Mammary epithelial cell (primary cell): ENCODE measurements at regions not wholly inside any gene's neighbourhood (a gene's known extent, or its start where the extent isn't known, plus 50 kb on each side); places are given as distances from the start of the nearest gene placed in this dataset.

Experiments used
- EZH2 ChIP-seq: IDR thresholded peaks from 2 replicates; pipeline ENCODE4 v1.6.1; 2012; ENCODE audit warnings: low read length, inconsistent platforms, borderline replicate concordance
- TF ChIP-seq, protein P1 (sequence below), 2 donors: IDR thresholded peaks in 1 of 2; conservative IDR thresholded peaks in 1 of 2; 2 replicates each; pipeline ENCODE4 v1.5.1; 2011 to 2012; ENCODE audit warnings: inconsistent platforms in 2 of 2, low read length in 2 of 2, mild to moderate bottlenecking in 2 of 2, control low read depth in 1 of 2, low read depth in 1 of 2; ENCODE audit not compliant: insufficient read depth in 1 of 2; ENCODE audit errors: extremely low read depth in 1 of 2

DNA sequence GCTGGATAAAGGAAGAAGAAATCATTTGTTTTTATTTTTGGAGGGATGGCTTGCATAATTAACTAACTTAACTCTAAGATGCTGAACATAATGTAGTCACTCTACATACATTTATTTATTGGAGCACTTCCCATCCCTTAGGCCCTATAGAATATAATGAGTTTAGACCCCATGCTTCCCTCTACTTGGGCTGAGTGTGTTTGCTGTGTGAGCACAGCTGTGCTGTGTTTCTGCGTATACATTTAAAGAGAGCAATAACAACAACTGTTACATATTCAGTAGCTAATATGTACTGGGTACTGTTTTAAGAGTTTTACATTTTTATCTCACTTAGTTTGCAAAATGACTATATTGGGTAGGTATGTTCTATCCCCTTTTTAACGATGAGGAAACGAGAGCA, 736.6 kb upstream of the NRSN1 start:
- TF ChIP-seq, protein P1, sequence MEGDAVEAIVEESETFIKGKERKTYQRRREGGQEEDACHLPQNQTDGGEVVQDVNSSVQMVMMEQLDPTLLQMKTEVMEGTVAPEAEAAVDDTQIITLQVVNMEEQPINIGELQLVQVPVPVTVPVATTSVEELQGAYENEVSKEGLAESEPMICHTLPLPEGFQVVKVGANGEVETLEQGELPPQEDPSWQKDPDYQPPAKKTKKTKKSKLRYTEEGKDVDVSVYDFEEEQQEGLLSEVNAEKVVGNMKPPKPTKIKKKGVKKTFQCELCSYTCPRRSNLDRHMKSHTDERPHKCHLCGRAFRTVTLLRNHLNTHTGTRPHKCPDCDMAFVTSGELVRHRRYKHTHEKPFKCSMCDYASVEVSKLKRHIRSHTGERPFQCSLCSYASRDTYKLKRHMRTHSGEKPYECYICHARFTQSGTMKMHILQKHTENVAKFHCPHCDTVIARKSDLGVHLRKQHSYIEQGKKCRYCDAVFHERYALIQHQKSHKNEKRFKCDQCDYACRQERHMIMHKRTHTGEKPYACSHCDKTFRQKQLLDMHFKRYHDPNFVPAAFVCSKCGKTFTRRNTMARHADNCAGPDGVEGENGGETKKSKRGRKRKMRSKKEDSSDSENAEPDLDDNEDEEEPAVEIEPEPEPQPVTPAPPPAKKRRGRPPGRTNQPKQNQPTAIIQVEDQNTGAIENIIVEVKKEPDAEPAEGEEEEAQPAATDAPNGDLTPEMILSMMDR (conservative IDR thresholded peaks at IDR 0.05 in 1 of 2, IDR thresholded peaks at IDR 0.05 in 1 of 2; ENCODE audit: extremely low read depth in 1 of 2, insufficient read depth in 1 of 2, low read depth in 1 of 2, low read length in 2 of 2): no peak
- TF ChIP-seq EZH2: no peak
